Stimulated activated CD4-positive, alpha-beta T cell treated with anti-CD3 and anti-CD28 coated beads, Interleukin-15, amount 100 ng/mL, for 24 hours (primary cell): ENCODE measurements at regions not wholly inside any gene's neighbourhood (a gene's known extent, or its start where the extent isn't known, plus 50 kb on each side); places are given as distances from the start of the nearest gene placed in this dataset.
"Not testable (repeated sequence)": the region's sequence is repeated elsewhere in the genome, so short reads cannot be mapped to it uniquely, and the experiment has no call there.

Experiments
- DNase-seq: peaks from one replicate; pipeline ENCODE4 v3.0.0-alpha.2; 2020

- not testable (repeated sequence) for DNase-seq
These were observed 658.9 kb downstream of the TMEM121 start for GRCh38 chr14:106185174-106185836.

DNA sequence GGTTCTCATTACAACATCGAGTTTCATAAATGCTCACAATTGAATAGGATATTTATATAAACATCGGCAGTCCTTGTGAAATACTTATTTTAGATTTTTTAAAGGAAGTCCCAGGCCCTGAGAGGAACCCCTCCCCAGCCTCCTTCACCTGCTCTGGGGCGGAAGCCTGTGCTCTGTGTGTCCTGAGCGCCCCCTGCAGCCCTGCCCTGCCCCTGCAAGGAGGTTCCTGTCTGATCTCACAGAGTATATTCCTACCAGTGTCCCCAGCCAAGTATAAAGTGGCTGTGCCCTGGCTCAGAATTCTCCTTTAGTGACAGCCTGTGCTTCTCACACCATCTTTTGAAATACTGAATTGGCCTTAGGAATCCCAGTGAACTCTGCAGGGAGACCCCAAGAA, 659.5 kb downstream of the TMEM121 start:
- DNase-seq: peak; percentile 76

GRCh38 chr14:106187216-106187615, 660.8 kb downstream of the TMEM121 start:
- DNase-seq: no peak

GRCh38 chr14:106192701-106193100, 666.3 kb downstream of the TMEM121 start:
- peak; percentile 65 for DNase-seq

DNA sequence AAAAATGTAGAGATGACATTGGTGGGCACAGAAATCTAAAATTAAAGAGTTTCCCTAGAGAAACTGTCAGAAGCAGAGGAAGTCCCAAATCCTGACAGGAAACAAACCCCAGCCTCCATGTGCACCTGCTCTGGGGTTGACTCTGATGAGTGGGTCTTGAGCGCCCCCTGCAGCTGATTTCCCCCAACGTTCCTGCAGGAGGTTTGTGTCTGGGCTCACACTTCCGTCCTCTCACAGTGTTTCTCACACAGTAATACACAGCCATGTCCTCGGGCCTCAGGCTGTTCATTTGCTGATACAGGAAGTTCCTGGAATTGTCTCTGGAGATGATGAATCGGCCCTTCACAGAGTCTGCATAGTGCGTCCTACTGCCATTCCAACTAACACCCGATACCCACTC, 670.1 kb downstream of the TMEM121 start:
- DNase-seq: peak; percentile 84

- not testable (repeated sequence) for DNase-seq
These were observed 670.9 kb downstream of the TMEM121 start for GRCh38 chr14:106197264-106197663.

GRCh38 chr14:106199097-106199496, 672.7 kb downstream of the TMEM121 start:
- no peak for DNase-seq

- DNase-seq: no peak
These were observed 674.3 kb downstream of the TMEM121 start for GRCh38 chr14:106200541-106201315.

DNA sequence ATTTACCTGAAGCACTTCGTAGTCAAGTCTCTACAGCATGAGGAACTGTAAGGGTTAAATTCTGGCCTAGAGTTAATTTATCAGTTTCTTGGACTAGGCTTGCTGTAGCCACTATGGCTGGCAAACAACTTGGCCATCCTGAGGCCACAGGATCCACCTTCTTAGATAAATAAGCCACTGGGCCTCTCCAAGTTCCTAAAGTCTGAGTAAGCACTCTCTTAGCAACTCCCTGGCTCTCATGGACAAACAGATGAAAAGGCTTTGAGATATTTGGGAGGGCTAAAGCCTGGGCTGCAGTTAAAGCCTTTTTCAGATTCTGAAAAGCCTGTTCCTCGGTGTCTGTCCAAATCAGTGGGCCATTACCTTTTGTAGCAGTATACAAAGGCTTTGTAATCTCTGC, 675.0 kb downstream of the TMEM121 start:
- DNase-seq: no peak

DNA sequence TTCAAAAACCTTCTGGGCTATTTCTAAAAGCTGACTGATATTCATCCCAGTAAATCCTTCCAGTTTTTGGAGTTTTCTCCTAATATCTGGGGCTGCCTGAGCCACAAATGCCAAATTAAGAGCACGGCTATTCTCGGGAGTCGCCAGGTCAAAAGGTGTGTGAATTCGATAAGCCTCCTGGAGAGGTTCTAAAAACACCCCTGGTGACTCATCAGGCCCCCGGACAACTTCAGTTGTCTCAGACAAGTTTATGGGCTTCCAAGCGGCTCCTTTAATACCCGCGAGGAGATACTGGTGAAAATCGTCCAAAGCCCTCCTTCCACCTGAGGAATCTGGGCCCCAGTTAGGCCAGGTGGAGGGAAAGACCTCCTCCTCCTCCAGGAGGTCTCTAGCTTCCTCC, 677.1 kb downstream of the TMEM121 start:
- DNase-seq: no peak

GRCh38 chr14:106204063-106204462, 677.7 kb downstream of the TMEM121 start:
- no peak for DNase-seq

DNA sequence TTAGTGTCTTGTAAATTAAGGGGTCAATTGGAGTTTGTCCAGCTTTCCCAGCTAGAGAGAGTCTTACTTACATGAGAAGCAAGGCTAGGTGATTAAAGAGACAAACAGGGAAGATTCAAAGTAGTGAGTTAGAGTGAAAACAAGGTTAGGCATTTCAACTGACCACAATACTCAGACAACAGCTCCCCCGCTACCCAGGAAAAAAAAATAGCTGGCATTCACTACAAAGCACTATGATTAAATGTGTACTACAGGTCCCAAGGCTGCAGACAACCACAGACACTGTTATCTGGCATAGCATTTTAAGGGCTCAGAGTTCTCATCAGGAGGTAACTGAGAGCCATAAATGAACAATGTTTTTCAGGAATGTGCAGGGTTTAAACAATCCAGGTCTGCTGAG, 680.9 kb downstream of the TMEM121 start:
- no peak for DNase-seq

- DNase-seq: no peak
These were observed 682.4 kb downstream of the TMEM121 start for GRCh38 chr14:106208794-106209193.

GRCh38 chr14:106209755-106210154, 683.4 kb downstream of the TMEM121 start:
- peak; percentile 22 for DNase-seq

GRCh38 chr14:106210650-106211049, 684.3 kb downstream of the TMEM121 start:
- DNase-seq: peak; percentile 50

GRCh38 chr14:106211334-106211900, 685.0 kb downstream of the TMEM121 start:
- no peak for DNase-seq

GRCh38 chr14:106215229-106215628, 688.8 kb downstream of the TMEM121 start:
- no peak for DNase-seq

DNA sequence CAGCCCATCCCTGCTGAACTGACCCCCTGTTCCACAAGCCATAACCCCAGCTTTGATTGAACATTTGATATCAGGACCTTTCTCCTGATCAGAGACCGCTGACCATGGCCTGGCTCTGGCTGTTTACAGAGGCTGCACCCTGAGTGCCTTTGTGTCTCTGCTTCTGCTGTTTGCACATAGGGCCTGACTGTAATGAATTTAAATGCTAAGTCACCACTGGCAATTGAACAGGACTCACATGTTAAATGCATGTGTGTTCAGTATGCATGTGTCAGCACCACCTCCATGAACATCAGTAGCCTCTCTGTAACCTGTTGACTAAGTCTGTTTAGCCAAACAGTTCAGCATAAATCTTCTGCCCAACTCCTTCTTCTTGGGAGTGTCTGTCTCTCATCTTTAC, 690.3 kb downstream of the TMEM121 start:
- no peak for DNase-seq

- DNase-seq: no peak
These were observed 691.8 kb downstream of the TMEM121 start for GRCh38 chr14:106218174-106218573.

DNA sequence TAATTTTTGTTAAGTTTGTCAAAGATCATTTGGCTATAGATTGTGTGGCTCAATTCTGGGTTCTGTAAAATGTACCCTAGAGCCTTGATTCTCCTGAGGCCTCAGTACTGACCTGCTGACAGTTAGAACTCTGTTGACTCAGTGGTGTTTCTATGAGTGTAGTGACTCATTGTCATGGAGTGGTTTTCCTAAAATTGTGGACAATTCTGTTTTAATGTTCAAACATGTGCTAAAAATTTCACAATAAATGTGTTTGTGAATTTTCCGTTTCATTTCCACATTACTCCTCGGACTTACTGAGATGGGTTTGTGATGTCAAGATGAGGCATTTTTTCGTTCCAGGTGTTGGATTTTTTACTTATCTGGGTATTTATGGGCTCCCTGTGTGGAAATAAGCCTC, 695.9 kb downstream of the TMEM121 start:
- no peak for DNase-seq

DNA sequence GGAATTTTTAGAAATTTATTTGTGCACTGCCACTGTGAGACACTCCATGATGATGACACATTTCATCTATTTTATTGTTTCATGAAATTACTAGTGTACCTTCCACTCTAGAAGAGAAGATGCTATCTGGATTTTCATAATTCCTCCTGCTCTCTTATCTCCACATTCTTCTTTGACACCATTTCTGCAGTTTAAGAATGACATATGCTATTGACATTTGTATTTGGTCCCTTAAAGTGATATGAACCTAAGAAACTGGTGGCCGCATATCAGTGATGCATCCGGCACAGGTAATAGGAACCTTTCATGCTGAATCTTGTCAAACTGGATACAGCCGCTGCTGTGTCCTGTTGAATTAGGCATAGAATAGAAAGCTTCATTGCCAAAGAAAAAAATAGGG, 696.3 kb downstream of the TMEM121 start:
- no peak for DNase-seq

DNA sequence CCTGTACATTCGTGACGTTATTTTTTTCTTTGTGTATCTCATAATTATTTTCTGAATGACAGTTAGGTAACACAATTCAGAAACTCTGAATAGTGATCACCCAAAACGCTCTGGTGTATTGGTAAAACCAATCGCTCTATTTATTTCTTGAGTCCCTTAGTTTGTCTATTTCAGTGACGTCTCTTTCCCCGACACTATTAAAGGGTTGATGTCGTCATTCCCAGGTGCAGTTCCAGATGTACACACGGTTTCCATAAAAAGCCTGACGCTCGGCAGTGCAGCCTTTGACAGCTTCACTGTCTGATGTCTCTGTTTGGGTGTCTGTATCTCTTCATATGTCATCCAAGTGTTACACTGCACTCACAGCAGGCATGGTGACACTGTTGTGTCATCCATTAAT, 701.4 kb downstream of the TMEM121 start:
- no peak for DNase-seq

DNA sequence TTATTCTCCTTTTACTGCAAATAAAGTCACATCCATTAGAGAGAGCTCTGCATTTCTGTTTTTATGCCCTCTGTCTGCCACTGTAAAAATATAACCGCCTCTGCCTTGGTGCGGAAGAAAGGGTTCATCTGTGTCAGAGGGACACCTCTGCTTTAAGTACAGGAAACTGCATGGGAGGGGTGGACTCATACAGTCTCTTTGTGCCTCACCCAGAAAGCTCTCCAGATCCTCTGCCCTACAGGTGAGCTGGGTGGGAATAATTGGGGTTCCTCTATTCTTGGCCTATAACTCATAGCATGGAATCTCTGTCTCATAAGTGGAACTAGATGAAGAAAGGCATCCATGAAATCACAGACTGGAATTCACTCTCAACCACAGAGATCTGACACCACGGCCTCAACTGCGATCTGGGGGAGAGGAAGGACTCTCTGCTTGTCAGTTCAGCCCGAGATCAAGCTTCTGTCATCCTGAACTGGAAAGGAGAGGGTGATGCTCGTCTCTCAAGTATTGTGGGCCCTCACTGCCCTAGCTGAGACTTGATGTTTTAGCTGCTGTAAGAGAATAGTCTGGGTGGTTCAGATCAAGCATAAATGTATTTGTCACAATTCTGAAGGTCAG, 702.3 kb downstream of the TMEM121 start:
- peak; percentile 43 for DNase-seq

DNA sequence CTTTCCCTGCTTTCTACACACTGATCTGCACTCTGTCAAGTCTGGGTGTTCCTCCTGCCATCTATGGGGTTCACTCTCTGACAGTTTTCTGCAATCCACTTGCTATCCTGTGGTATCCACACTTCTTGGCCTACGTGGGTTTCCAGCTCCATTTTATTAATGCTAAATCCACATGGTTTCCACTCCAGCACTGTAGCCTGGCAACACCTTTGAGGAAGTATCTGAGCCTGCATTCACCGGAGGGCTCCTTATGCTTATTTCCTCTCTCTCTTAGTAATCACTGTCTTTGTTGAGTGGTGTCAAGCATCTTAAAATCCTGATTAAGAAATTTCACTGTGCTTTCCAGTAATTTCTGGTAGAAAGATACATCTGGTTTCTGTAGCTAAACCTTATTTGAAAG, 703.7 kb downstream of the TMEM121 start:
- DNase-seq: no peak
